K562 (cell line): ENCODE measurements at regions not wholly inside any gene's neighbourhood (a gene's known extent, or its start where the extent isn't known, plus 50 kb on each side); places are given as distances from the start of the nearest gene placed in this dataset.

Experiments used
- CHD2 ChIP-seq: IDR thresholded peaks from 2 replicates; pipeline ENCODE4 v1.6.1; 2011; ENCODE audit warnings: low read depth, low read length
- HMGN3 ChIP-seq: IDR thresholded peaks from 2 replicates; pipeline ENCODE4 v1.6.1; 2011; ENCODE audit warnings: borderline replicate concordance, low read depth, mild to moderate bottlenecking, mixed read lengths, low read length; ENCODE audit not compliant: insufficient read length; ENCODE audit errors: extremely low read depth
- JUNB ChIP-seq: fragments of 450-650 bp; formaldehyde crosslinking; conservative IDR thresholded peaks from 2 replicates; pipeline ENCODE4 v1.4.0; 2020; ENCODE audit warnings: mild to moderate bottlenecking
- KAT2B ChIP-seq: IDR thresholded peaks from one replicate; pipeline ENCODE4 v1.6.1; 2012; ENCODE audit warnings: low read depth, mild to moderate bottlenecking, control low read depth, inconsistent platforms, low read length, moderate library complexity
- MEIS2 ChIP-seq: fragments of 450-650 bp; IDR thresholded peaks from 2 replicates; pipeline ENCODE4 v1.6.1; 2014; ENCODE audit warnings: mild to moderate bottlenecking; ENCODE audit not compliant: partially characterized antibody
- MTA3 ChIP-seq: fragments of 450-650 bp; formaldehyde crosslinking; IDR thresholded peaks from 2 replicates; pipeline ENCODE4 v1.6.1; 2017; ENCODE audit warnings: mild to moderate bottlenecking, borderline replicate concordance
- NELFE ChIP-seq: IDR thresholded peaks from 2 replicates; pipeline ENCODE4 v1.6.1; 2011; ENCODE audit warnings: mild to moderate bottlenecking; ENCODE audit not compliant: insufficient read depth, insufficient read length
- PBX2 ChIP-seq, 2 experiments: IDR thresholded peaks in 1 of 2; conservative IDR thresholded peaks in 1 of 2; 2 replicates each; pipeline ENCODE4 v1.6.1; 2016; ENCODE audit warnings: low read depth in 2 of 2, mild to moderate bottlenecking in 1 of 2, missing compliant biosample characterization in 1 of 2, missing genetic modification characterization in 1 of 2, moderate library complexity in 1 of 2
- PHB2 ChIP-seq: fragments of 450-650 bp; IDR thresholded peaks from 2 replicates; pipeline ENCODE4 v1.6.1; 2017; ENCODE audit warnings: low read depth
- RAD21 ChIP-seq, 2 experiments: fragments of 250-450 bp in 1 of 2; fragments of 450-650 bp in 1 of 2; sonication (Bioruptor Pico) in 1 of 2; formaldehyde crosslinking in 1 of 2; IDR thresholded peaks in 1 of 2; conservative IDR thresholded peaks in 1 of 2; 2 replicates each; pipeline versions ENCODE4 v1.4.0 to v1.8.0; 2020 to 2022; ENCODE audit warnings: mild to moderate bottlenecking in 2 of 2, moderate library complexity in 1 of 2
- RBM15 ChIP-seq: fragments of 200-400 bp; formaldehyde crosslinking; IDR thresholded peaks from 2 replicates; pipeline ENCODE4 v1.6.1; 2018; ENCODE audit warnings: mild to moderate bottlenecking, low read length, moderate library complexity; ENCODE audit not compliant: insufficient read depth
- RBM17 ChIP-seq: fragments of 200-400 bp; formaldehyde crosslinking; IDR thresholded peaks from 2 replicates; pipeline ENCODE4 v1.6.1; 2017; ENCODE audit warnings: low read depth, mild to moderate bottlenecking, low read length, borderline replicate concordance
- RBM39 ChIP-seq: fragments of 200-400 bp; formaldehyde crosslinking; optimal IDR thresholded peaks from 2 replicates; pipeline ENCODE3; 2018; ENCODE audit warnings: low read depth, low read length
- SMAD3 ChIP-seq: fragments of 450-650 bp; formaldehyde crosslinking; conservative IDR thresholded peaks from 2 replicates; pipeline ENCODE4 v1.4.0; 2020; ENCODE audit warnings: mild to moderate bottlenecking
- SP2 ChIP-seq: IDR thresholded peaks from 2 replicates; pipeline ENCODE4 v1.6.1; 2011; ENCODE audit warnings: mild to moderate bottlenecking, low read depth, low read length, moderate library complexity; ENCODE audit not compliant: poor library complexity, severe bottlenecking; ENCODE audit errors: extremely low read depth
- THAP7 ChIP-seq: fragments of 250-450 bp; sonication (Bioruptor Pico); IDR thresholded peaks from 2 replicates; pipeline ENCODE4 v1.5.0; 2021
- ZBTB11 ChIP-seq, 3 experiments: fragments of 200-800 bp in 1 of 3; fragments of 250-450 bp in 1 of 3; fragments of 450-650 bp in 1 of 3; sonication (Bioruptor Pico) in 1 of 3; sonication (Bioruptor generic) in 1 of 3; formaldehyde crosslinking in 1 of 3; IDR thresholded peaks; 2 replicates each; pipeline versions ENCODE4 v1.6.1 to v1.8.0; 2016 to 2022; ENCODE audit warnings: mild to moderate bottlenecking in 2 of 3, missing genetic modification characterization in 2 of 3, missing compliant biosample characterization in 1 of 3, moderate library complexity in 1 of 3
- ZKSCAN3 ChIP-seq: fragments of 250-450 bp; sonication (Bioruptor Pico); IDR thresholded peaks from 2 replicates; pipeline ENCODE4 v1.4.0; 2020
- ZNF431 ChIP-seq: sonication (generic); formaldehyde crosslinking; IDR thresholded peaks from 2 replicates; pipeline ENCODE4 v1.8.0; 2022; ENCODE audit warnings: mild to moderate bottlenecking, missing genetic modification reagents
- ZNF699 ChIP-seq: fragments of 250-450 bp; sonication (Bioruptor Pico); IDR thresholded peaks from 2 replicates; pipeline ENCODE4 v1.8.0; 2021; ENCODE audit warnings: mild to moderate bottlenecking, moderate library complexity; ENCODE audit not compliant: insufficient replicate concordance

GRCh38 chrX:73943693-73944562 is 91.4 kb upstream of the XIST start (continued):
- TF ChIP-seq ZKSCAN3 (no peak), NELFE (no peak), RAD21 (CRISPR knock-in tag; conservative IDR thresholded peaks at IDR 0.05 in 1 of 2, IDR thresholded peaks at IDR 0.05 in 1 of 2) (no peak), MEIS2 (no peak), ZNF431 (no peak), ZNF699 (no peak), PHB2 (no peak), SMAD3 (CRISPR knock-in tag) (no peak; the same call in 1 of the 2 replicates), ZBTB11 (CRISPR knock-in tag; IDR thresholded peaks at IDR 0.05) (peak; percentile 98 to 100 (median 99)), HMGN3 (peak; percentile 94), SP2 (no peak), CHD2 (no peak), RBM17 (no peak), KAT2B (no peak), RBM39 (no peak), PBX2 (CRISPR knock-in tag; IDR thresholded peaks at IDR 0.05; ENCODE audit: low read depth) (no peak), PBX2 (tag; conservative IDR thresholded peaks at IDR 0.05; ENCODE audit: low read depth) (0 out of 2 replicates have a peak, but pooled peaks have one; percentile 29), MTA3 (peak; percentile 71; the same call in 1 of the 2 replicates), RBM15 (no peak), JUNB (CRISPR knock-in tag) (no peak), THAP7 (no peak)
